Subcutaneous abdominal adipose tissue (tissue), 5 donors: ENCODE measurements at regions not wholly inside any gene's neighbourhood (a gene's known extent, or its start where the extent isn't known, plus 50 kb on each side); places are given as distances from the start of the nearest gene placed in this dataset.

Experiments used
- H3K27ac ChIP-seq: one replicate; pipeline ENCODE4 v1.7.0; 2013; ENCODE audit warnings: low read depth, mild to moderate bottlenecking, inconsistent platforms, low read length, moderate library complexity
- H3K27me3 ChIP-seq, 5 donors: one replicate each; pipeline ENCODE4 v1.7.0; 2013; ENCODE audit warnings: low read length in 5 of 5, inconsistent platforms in 1 of 5; ENCODE audit not compliant: control insufficient read depth in 5 of 5, insufficient read depth in 4 of 5
- H3K36me3 ChIP-seq, 5 donors: one replicate each; pipeline ENCODE4 v1.7.0; 2013; ENCODE audit warnings: low read length in 5 of 5; ENCODE audit not compliant: control insufficient read depth in 5 of 5, insufficient read depth in 5 of 5
- H3K4me1 ChIP-seq, 5 donors: one replicate each; pipeline ENCODE4 v1.7.0; 2013; ENCODE audit warnings: low read length in 5 of 5, mild to moderate bottlenecking in 3 of 5, moderate library complexity in 1 of 5; ENCODE audit not compliant: control insufficient read depth in 5 of 5, insufficient read depth in 5 of 5
- H3K4me3 ChIP-seq, 5 donors: one replicate each; pipeline ENCODE4 v1.7.0; 2013; ENCODE audit warnings: low read length in 5 of 5, low read depth in 1 of 5
- H3K9ac ChIP-seq, 5 donors: one replicate each; pipeline ENCODE4 v1.7.0; 2013; ENCODE audit warnings: low read length in 5 of 5, mild to moderate bottlenecking in 4 of 5, moderate library complexity in 3 of 5
- H3K9me3 ChIP-seq, 5 donors: one replicate each; pipeline ENCODE4 v1.7.0; 2013; ENCODE audit warnings: low read length in 5 of 5; ENCODE audit not compliant: control insufficient read depth in 5 of 5
- donor health status: healthy.
- donor health status: healthy.
- donor health status: healthy.
- donor health status: healthy.
- donor health status: healthy.

- no peaks in the 10 kb centered on the region for H3K4me1 ChIP-seq
- H3K9me3 ChIP-seq, result no peaks in the 10 kb centered on the region
- no peak overlapping the region for H3K4me3 ChIP-seq
- H3K36me3 ChIP-seq, result no peaks in the 10 kb centered on the region
- H3K27ac ChIP-seq, result no peak overlapping the region
- no peak overlapping the region for H3K9ac ChIP-seq
- no peaks in the 10 kb centered on the region for H3K27me3 ChIP-seq
Observed at GRCh38 chr6:50635429-50635828, 77.9 kb upstream of the TFAP2D start.

- H3K4me3 ChIP-seq, result no peak overlapping the region
- no peak overlapping the region for H3K9ac ChIP-seq
- no peaks in the 10 kb centered on the region for H3K27me3 ChIP-seq
- H3K27ac ChIP-seq, result no peak overlapping the region
- H3K9me3 ChIP-seq, result no peaks in the 10 kb centered on the region
- H3K36me3 ChIP-seq, result no peaks in the 10 kb centered on the region
- H3K4me1 ChIP-seq, result no peaks in the 10 kb centered on the region
Observed at GRCh38 chr6:50637267-50637666, 76.1 kb upstream of the TFAP2D start.

GRCh38 chr6:50649086-50649485 lies 64.2 kb upstream of the TFAP2D start:
- Histone ChIP-seq H3K27ac (no peak overlapping the region), H3K27me3 (no peaks in the 10 kb centered on the region), H3K4me1 (no peaks in the 10 kb centered on the region), H3K36me3 (no peaks in the 10 kb centered on the region), H3K9me3 (peaks cover 2 to 16% (median 7%) of the 10 kb centered on the region in 5 donors), H3K4me3 (no peak overlapping the region), H3K9ac (no peak overlapping the region)

GRCh38 chr6:50653253-50653652 lies 60.1 kb upstream of the TFAP2D start:
- no peak overlapping the region for H3K4me3 ChIP-seq
- H3K4me1 ChIP-seq, result peaks cover 0 to 3% (median 0%) of the 10 kb centered on the region in 5 donors
- no peak overlapping the region for H3K9ac ChIP-seq

GRCh38 chr6:50654155-50654554 lies 59.2 kb upstream of the TFAP2D start:
- Histone ChIP-seq H3K27ac (no peak overlapping the region), H3K4me1 (peaks cover 0 to 3% (median 0%) of the 10 kb centered on the region in 5 donors), H3K27me3 (no peaks in the 10 kb centered on the region), H3K9ac (no peak overlapping the region), H3K9me3 (peaks cover under 1 to 10% (median 4%) of the 10 kb centered on the region in 5 donors), H3K36me3 (no peaks in the 10 kb centered on the region), H3K4me3 (no peak overlapping the region)

More at GRCh38 chr6:50653253-50653652, 60.1 kb upstream of the TFAP2D start:
- Histone ChIP-seq H3K36me3 (no peaks in the 10 kb centered on the region), H3K27me3 (no peaks in the 10 kb centered on the region), H3K27ac (no peak overlapping the region), H3K9me3 (peaks cover 2 to 16% (median 7%) of the 10 kb centered on the region in 5 donors)

GRCh38 chr6:50655848-50656453 lies 57.4 kb upstream of the TFAP2D start:
- Histone ChIP-seq H3K4me1 (peaks cover 0 to 6% (median 0%) of the 10 kb centered on the region in 5 donors), H3K4me3 (no peak overlapping the region), H3K9me3 (no peaks in the 10 kb centered on the region)

GRCh38 chr6:50657513-50657912 lies 55.8 kb upstream of the TFAP2D start:
- H3K27me3 ChIP-seq, result no peaks in the 10 kb centered on the region
- H3K36me3 ChIP-seq, result no peaks in the 10 kb centered on the region
- no peak overlapping the region for H3K27ac ChIP-seq

More at GRCh38 chr6:50655848-50656453, 57.4 kb upstream of the TFAP2D start:
- no peak overlapping the region for H3K9ac ChIP-seq
- no peak overlapping the region for H3K27ac ChIP-seq
- H3K36me3 ChIP-seq, result no peaks in the 10 kb centered on the region
- no peaks in the 10 kb centered on the region for H3K27me3 ChIP-seq

GRCh38 chr6:50658561-50658960 lies 54.8 kb upstream of the TFAP2D start:
- Histone ChIP-seq H3K4me1 (peaks cover 0 to 8% (median 0%) of the 10 kb centered on the region in 5 donors), H3K36me3 (no peaks in the 10 kb centered on the region), H3K27ac (no peak overlapping the region), H3K4me3 (no peak overlapping the region), H3K9ac (no peak overlapping the region), H3K27me3 (no peaks in the 10 kb centered on the region), H3K9me3 (no peaks in the 10 kb centered on the region)

More at GRCh38 chr6:50657513-50657912, 55.8 kb upstream of the TFAP2D start:
- Histone ChIP-seq H3K4me3 (no peak overlapping the region), H3K9ac (no peak overlapping the region), H3K4me1 (peaks cover 0 to 8% (median 0%) of the 10 kb centered on the region in 5 donors), H3K9me3 (no peaks in the 10 kb centered on the region)

GRCh38 chr6:50661636-50662035 lies 51.7 kb upstream of the TFAP2D start:
- H3K9me3 ChIP-seq, result no peaks in the 10 kb centered on the region
- no peaks in the 10 kb centered on the region for H3K36me3 ChIP-seq
- H3K4me3 ChIP-seq, result no peak overlapping the region
- no peak overlapping the region for H3K9ac ChIP-seq
- peaks cover 0 to 8% (median 0%) of the 10 kb centered on the region in 5 donors for H3K4me1 ChIP-seq
- no peaks in the 10 kb centered on the region for H3K27me3 ChIP-seq
- no peak overlapping the region for H3K27ac ChIP-seq
